ENCODE measurements at regions not wholly inside any gene's neighbourhood (a gene's known extent, or its start where the extent isn't known, plus 50 kb on each side); places are given as distances from the start of the nearest gene placed in this dataset.
"Not testable (repeated sequence)": the region's sequence is repeated elsewhere in the genome, so short reads cannot be mapped to it uniquely, and the experiment has no call there.

DNA sequence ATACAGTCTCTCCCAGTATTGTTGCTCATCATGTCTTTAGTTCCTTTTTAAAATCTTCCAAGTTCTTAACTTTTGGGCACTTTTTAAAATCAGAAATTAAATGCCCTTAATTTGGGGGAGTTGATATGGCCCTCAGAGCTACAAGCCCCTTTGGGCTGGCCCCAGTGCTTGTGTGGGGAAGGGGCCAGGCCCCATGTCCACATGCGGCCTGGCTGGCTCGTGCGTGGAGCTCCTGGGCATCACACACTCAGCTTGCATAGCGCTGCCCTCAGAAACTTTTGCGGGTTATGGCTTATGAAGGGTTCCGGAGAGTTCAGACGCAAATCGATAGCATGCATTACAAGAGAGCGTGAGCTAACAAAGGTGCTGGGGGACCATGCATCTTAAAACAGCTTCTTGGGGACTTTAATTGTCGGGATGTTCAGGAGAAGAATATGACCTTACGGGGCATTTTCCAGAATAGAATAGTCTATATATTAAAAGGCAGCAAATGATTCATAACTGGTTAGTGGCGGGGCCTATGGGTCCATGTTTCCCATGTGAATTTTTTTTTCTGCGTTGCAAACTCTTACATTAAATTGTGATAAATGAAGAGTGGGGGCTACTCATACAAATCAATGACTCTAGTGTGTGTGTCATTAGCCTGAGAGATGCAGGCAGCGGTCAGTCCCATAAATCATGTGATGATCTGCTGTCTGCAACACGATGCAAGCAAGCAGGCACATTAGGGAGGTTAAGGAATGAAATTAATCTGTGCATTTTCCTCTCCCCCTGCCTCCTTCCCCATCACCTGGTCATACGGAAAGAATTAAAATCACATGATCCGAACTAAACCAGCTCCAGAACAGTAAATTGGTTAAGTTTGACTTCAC is 185.8 kb upstream of the TSHZ3 start:
- H3K9me3 ChIP-seq (replicated peaks; ENCODE audit: insufficient read depth, low read length): no peaks in the 10 kb centered on the region
- H3K4me2 ChIP-seq (ENCODE audit: low read depth, low read length): no peak overlapping the region
- no peak for DNase-seq
- H3F3A ChIP-seq (ENCODE audit: insufficient read depth, low read length): no peaks in the 10 kb centered on the region
- H3K9me2 ChIP-seq (replicated peaks; ENCODE audit: insufficient read depth, low read length): no peaks in the 10 kb centered on the region
- H3K9ac ChIP-seq (ENCODE audit: low read length): no peak overlapping the region
- H3K4me3 ChIP-seq (ENCODE audit: low read length): no peak overlapping the region
- no peak overlapping the region for H3K27ac ChIP-seq (ENCODE audit: low read length)
- H3K4me1 ChIP-seq (ENCODE audit: low read length): no peaks in the 10 kb centered on the region
- TF ChIP-seq EZH2phosphoT487 (IDR thresholded peaks at IDR 0.05; ENCODE audit: low read length) (no peak), EZH2 (optimal IDR thresholded peaks at IDR 0.05; ENCODE audit: low read depth, low read length) (no peak)
- TF ChIP-seq, protein P1, sequence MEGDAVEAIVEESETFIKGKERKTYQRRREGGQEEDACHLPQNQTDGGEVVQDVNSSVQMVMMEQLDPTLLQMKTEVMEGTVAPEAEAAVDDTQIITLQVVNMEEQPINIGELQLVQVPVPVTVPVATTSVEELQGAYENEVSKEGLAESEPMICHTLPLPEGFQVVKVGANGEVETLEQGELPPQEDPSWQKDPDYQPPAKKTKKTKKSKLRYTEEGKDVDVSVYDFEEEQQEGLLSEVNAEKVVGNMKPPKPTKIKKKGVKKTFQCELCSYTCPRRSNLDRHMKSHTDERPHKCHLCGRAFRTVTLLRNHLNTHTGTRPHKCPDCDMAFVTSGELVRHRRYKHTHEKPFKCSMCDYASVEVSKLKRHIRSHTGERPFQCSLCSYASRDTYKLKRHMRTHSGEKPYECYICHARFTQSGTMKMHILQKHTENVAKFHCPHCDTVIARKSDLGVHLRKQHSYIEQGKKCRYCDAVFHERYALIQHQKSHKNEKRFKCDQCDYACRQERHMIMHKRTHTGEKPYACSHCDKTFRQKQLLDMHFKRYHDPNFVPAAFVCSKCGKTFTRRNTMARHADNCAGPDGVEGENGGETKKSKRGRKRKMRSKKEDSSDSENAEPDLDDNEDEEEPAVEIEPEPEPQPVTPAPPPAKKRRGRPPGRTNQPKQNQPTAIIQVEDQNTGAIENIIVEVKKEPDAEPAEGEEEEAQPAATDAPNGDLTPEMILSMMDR (IDR thresholded peaks at IDR 0.05; ENCODE audit: low read length): no peak
- H3K36me3 ChIP-seq (replicated peaks; ENCODE audit: insufficient read depth, low read length): no peaks in the 10 kb centered on the region
- no peaks in the 10 kb centered on the region for H3K79me2 ChIP-seq (ENCODE audit: low read length)
- no peaks in the 10 kb centered on the region for H4K20me1 ChIP-seq (ENCODE audit: insufficient read depth, low read length)
- peaks cover 16% of the 10 kb centered on the region; the same call in 1 of the 2 replicates for H3K27me3 ChIP-seq (replicated peaks; ENCODE audit: insufficient read depth, low read length)
- H2AFZ ChIP-seq (ENCODE audit: low read length): no peak overlapping the region

DNA sequence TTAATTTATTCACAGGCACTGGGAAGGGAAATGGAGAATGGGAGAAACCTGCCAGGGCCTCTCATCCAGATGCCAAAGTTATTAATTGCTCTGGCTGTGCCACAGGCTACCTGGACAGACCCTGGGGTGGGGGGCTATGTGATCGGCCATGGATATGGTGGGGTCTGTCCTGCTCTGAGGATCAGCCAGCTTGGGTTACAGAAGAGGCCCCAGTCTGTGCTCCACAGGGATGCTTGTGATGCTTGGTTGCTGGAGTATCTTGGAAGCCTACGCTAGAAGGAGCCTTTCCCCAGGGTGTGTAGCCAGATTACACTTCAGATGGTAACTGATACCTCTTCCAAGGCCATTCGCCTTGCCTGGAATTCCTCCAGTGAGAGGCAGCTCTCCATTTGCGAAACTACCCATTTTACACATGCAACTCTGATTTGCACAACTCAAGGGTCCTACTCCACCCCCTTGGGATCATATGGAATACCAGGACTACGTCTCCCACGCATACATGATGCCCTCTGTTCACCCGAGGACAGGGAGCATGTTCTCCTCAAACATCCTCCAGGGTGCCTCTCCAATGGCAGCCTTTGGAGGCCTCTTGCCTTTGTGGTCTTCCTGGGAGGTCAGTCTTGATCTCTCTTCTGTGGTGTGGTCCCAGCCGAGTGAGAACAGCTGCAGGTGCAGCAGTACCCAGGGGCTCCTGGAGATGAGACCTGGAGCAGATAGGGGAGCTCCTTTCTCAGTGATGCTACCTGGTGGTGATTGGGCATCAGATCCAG is 186.6 kb upstream of the TSHZ3 start:
- Histone ChIP-seq H3K79me2 (ENCODE audit: low read length) (no peaks in the 10 kb centered on the region), H3F3A (ENCODE audit: insufficient read depth, low read length) (no peaks in the 10 kb centered on the region), H3K9ac (ENCODE audit: low read length) (no peak overlapping the region), H3K4me2 (ENCODE audit: low read depth, low read length) (no peak overlapping the region), H3K4me1 (ENCODE audit: low read length) (no peaks in the 10 kb centered on the region), H3K27ac (ENCODE audit: low read length) (no peak overlapping the region), H3K9me3 (replicated peaks; ENCODE audit: insufficient read depth, low read length) (no peaks in the 10 kb centered on the region), H2AFZ (ENCODE audit: low read length) (no peak overlapping the region), H3K4me3 (ENCODE audit: low read length) (no peak overlapping the region), H4K20me1 (ENCODE audit: insufficient read depth, low read length) (no peaks in the 10 kb centered on the region), H3K27me3 (replicated peaks; ENCODE audit: insufficient read depth, low read length) (peaks cover 16% of the 10 kb centered on the region; the same call in 1 of the 2 replicates), H3K9me2 (replicated peaks; ENCODE audit: insufficient read depth, low read length) (no peaks in the 10 kb centered on the region), H3K36me3 (replicated peaks; ENCODE audit: insufficient read depth, low read length) (no peaks in the 10 kb centered on the region)
- TF ChIP-seq EZH2phosphoT487 (IDR thresholded peaks at IDR 0.05; ENCODE audit: low read length) (no peak), EZH2 (optimal IDR thresholded peaks at IDR 0.05; ENCODE audit: low read depth, low read length) (no peak)
- TF ChIP-seq, protein P1 (IDR thresholded peaks at IDR 0.05; ENCODE audit: low read length): no peak
- DNase-seq: no peak

DNA sequence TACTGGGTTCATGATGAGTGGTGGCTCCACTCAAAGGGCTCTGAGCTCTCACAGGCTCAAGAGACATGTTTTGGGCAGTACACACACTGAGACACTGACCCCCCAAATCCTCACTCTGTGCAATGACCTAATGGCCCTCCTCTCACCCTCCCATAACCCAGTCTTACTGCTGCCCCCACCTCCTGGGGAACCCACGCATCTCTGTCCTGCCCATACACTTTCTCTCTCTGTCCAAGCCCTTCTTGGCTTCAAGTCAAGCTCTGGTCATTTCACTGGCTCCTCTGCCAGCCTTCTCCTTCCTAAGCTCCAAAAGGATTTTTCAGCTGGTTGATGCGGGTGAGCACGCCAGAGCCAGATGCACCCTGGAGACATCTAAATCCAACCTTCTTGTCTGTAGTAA is 187.9 kb upstream of the TSHZ3 start:
- H4K20me1 ChIP-seq (ENCODE audit: insufficient read depth, low read length): no peaks in the 10 kb centered on the region
- H3K4me2 ChIP-seq (ENCODE audit: low read depth, low read length): no peak overlapping the region
- H3F3A ChIP-seq (ENCODE audit: insufficient read depth, low read length): no peaks in the 10 kb centered on the region
- H3K9me3 ChIP-seq (replicated peaks; ENCODE audit: insufficient read depth, low read length): no peaks in the 10 kb centered on the region
- no peak overlapping the region for H3K27ac ChIP-seq (ENCODE audit: low read length)
- no peak overlapping the region for H3K4me3 ChIP-seq (ENCODE audit: low read length)
- H3K27me3 ChIP-seq (replicated peaks; ENCODE audit: insufficient read depth, low read length): peaks cover 17% of the 10 kb centered on the region; the same call in 1 of the 2 replicates
- H3K9me2 ChIP-seq (replicated peaks; ENCODE audit: insufficient read depth, low read length): no peaks in the 10 kb centered on the region
- no peaks in the 10 kb centered on the region for H3K4me1 ChIP-seq (ENCODE audit: low read length)
- no peak overlapping the region for H3K9ac ChIP-seq (ENCODE audit: low read length)
- no peak for TF ChIP-seq EZH2 (optimal IDR thresholded peaks at IDR 0.05; ENCODE audit: low read depth, low read length)
- TF ChIP-seq, protein P1 (IDR thresholded peaks at IDR 0.05; ENCODE audit: low read length): no peak
- no peak for TF ChIP-seq EZH2phosphoT487 (IDR thresholded peaks at IDR 0.05; ENCODE audit: low read length)
- H3K79me2 ChIP-seq (ENCODE audit: low read length): no peaks in the 10 kb centered on the region
- no peak for DNase-seq
- no peak overlapping the region for H2AFZ ChIP-seq (ENCODE audit: low read length)
- H3K36me3 ChIP-seq (replicated peaks; ENCODE audit: insufficient read depth, low read length): no peaks in the 10 kb centered on the region

DNA sequence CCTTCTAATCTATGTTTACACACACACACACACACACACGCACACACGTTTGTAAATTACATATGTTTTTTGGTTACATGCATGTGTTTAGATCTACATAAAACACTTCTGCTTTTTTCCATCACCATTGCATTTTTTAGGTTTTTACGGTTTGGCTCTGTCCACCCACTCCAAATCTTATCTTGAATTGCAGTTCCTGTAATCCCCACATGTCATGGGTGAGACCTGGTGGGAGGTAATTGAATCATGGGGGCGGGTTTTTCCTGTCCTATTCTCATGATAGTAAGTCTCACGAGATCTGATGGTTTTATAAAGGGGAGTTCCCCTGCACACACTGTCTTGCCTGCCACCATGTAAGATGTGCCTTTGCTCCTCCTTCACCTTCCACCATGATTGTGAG is 188.7 kb upstream of the TSHZ3 start:
- not testable (repeated sequence) for H3K79me2 ChIP-seq (ENCODE audit: low read length); H3F3A ChIP-seq (ENCODE audit: insufficient read depth, low read length); H3K4me3 ChIP-seq (ENCODE audit: low read length); H3K4me2 ChIP-seq (ENCODE audit: low read depth, low read length); H3K9ac ChIP-seq (ENCODE audit: low read length); H2AFZ ChIP-seq (ENCODE audit: low read length); H3K36me3 ChIP-seq (replicated peaks; ENCODE audit: insufficient read depth, low read length); DNase-seq; H3K9me3 ChIP-seq (replicated peaks; ENCODE audit: insufficient read depth, low read length); H3K4me1 ChIP-seq (ENCODE audit: low read length); H3K27ac ChIP-seq (ENCODE audit: low read length); H3K9me2 ChIP-seq (replicated peaks; ENCODE audit: insufficient read depth, low read length); H4K20me1 ChIP-seq (ENCODE audit: insufficient read depth, low read length)
- H3K27me3 ChIP-seq (replicated peaks; ENCODE audit: insufficient read depth, low read length): peaks cover 17% of the 10 kb centered on the region; the same call in 1 of the 2 replicates

All from MM.1S (cell line).